HCT116 (cell line): ENCODE measurements at regions not wholly inside any gene's neighbourhood (a gene's known extent, or its start where the extent isn't known, plus 50 kb on each side); places are given as distances from the start of the nearest gene placed in this dataset.

Source experiments
- ATAC-seq: fragments of 200-7000 bp; cut with Tn5 transposase; 2 replicates; pipeline ENCODE4 v1.9.1; 2020; ENCODE audit warnings: mild to moderate bottlenecking, moderate library complexity
- BruUV-seq: library from RNA; stranded (reverse); fragments of 400-500 nt; replicated peaks from 2 replicates; lab custom pipeline; 2021; lab: Mats Ljungman, UMichigan
- CTCF ChIA-PET: fragments of 300-600 bp; sonication (Branson Sonifier 250); formaldehyde crosslinking; loops from one replicate; lab custom pipeline; 2021; ENCODE audit warnings: antibody characterized with exemption; lab: Charles Lee
- POLR2A ChIA-PET: fragments of 300-600, 350-600 bp; sonication (Branson Sonifier 250); formaldehyde crosslinking; loops from one replicate; lab custom pipeline; 2021; ENCODE audit warnings: antibody characterized with exemption; lab: Charles Lee
- RAD21 ChIA-PET, 2 experiments: fragments of 300-600 bp; sonication (Branson Sonifier 250); formaldehyde crosslinking; loops; one replicate each; lab custom pipeline; 2023; ENCODE audit warnings: low total read pairs in 2 of 2; ENCODE audit not compliant: uncharacterized antibody in 2 of 2, unreplicated experiment in 2 of 2, low non-redundant PET in 1 of 2; lab: Charles Lee
- DNase-seq: peaks from one replicate; pipeline ENCODE4 v3.0.0-alpha.2; 2010; ENCODE audit warnings: low read depth, low spot score
- H2AFZ ChIP-seq: fragments of 200-600 bp; shearing (Covaris generic), sonication (generic); 2 replicates; pipeline ENCODE4 v1.6.1; 2017; ENCODE audit warnings: low read depth, mixed run types, mixed read lengths, antibody characterized with exemption, low read length; ENCODE audit not compliant: poor library complexity, severe bottlenecking
- H3K27ac ChIP-seq: 2 replicates; pipeline ENCODE4 v1.5.1; 2012; ENCODE audit warnings: low read depth, low read length
- H3K27me3 ChIP-seq: fragments of 200-600 bp; sonication (generic); 2 replicates; pipeline ENCODE4 v1.6.1; 2016; ENCODE audit warnings: mixed run types, low read length, mixed read lengths; ENCODE audit not compliant: insufficient read depth
- H3K36me3 ChIP-seq, 2 experiments: fragments of 200-500 bp in 1 of 2; fragments of 200-600 bp in 1 of 2; sonication (Bioruptor generic) in 1 of 2; sonication (generic) in 1 of 2; 2 replicates each; pipeline versions ENCODE4 v1.5.1 to v1.6.1; 2014 to 2016; ENCODE audit warnings: low read length in 2 of 2, inconsistent platforms in 1 of 2, mixed read lengths in 1 of 2, mixed run types in 1 of 2; ENCODE audit not compliant: insufficient read depth in 2 of 2, control insufficient read depth in 1 of 2
- H3K4me1 ChIP-seq, 2 experiments: fragments of 200-600 bp in 1 of 2; sonication (generic) in 1 of 2; 2 replicates each; pipeline versions ENCODE4 v1.5.1 to v1.6.1; 2012 to 2017; ENCODE audit warnings: low read length in 2 of 2, inconsistent platforms in 1 of 2, mild to moderate bottlenecking in 1 of 2, mixed read lengths in 1 of 2, mixed run types in 1 of 2, moderate library complexity in 1 of 2; ENCODE audit not compliant: insufficient read depth in 2 of 2, control insufficient read depth in 1 of 2
- H3K4me2 ChIP-seq: fragments of 200-600 bp; sonication (generic); 2 replicates; pipeline ENCODE4 v1.6.1; 2017; ENCODE audit warnings: mixed run types, low read length, mixed read lengths
- H3K4me3 ChIP-seq, 2 experiments: fragments of 200-600 bp in 1 of 2; sonication (generic) in 1 of 2; replicated peaks in 1 of 2; 2 replicates each; pipeline ENCODE4 v1.5.1; 2011 to 2016; ENCODE audit warnings: low read length in 2 of 2, control low read depth in 1 of 2, low read depth in 1 of 2, mild to moderate bottlenecking in 1 of 2, mixed read lengths in 1 of 2, mixed run types in 1 of 2
- H3K79me2 ChIP-seq: fragments of 200-600 bp; sonication (generic); 2 replicates; pipeline ENCODE4 v1.6.1; 2017; ENCODE audit warnings: mild to moderate bottlenecking, mixed run types, low read length, moderate library complexity, mixed read lengths; ENCODE audit not compliant: insufficient read depth
- H3K9ac ChIP-seq: fragments of 200-600 bp; sonication (generic); 2 replicates; pipeline ENCODE4 v1.6.1; 2016; ENCODE audit warnings: low read length, mixed read lengths
- H3K9me2 ChIP-seq: fragments of 200-600 bp; sonication (generic), shearing (Covaris generic); 2 replicates; pipeline ENCODE4 v1.6.1; 2017; ENCODE audit warnings: mixed run types, mild to moderate bottlenecking, moderate library complexity; ENCODE audit not compliant: insufficient read depth
- H3K9me3 ChIP-seq, 2 experiments: fragments of 200-500 bp in 1 of 2; fragments of 200-600 bp in 1 of 2; sonication (Bioruptor generic) in 1 of 2; sonication (generic) in 1 of 2; 2 replicates each; pipeline ENCODE4 v1.6.1; 2014 to 2017; ENCODE audit warnings: low read length in 2 of 2, mixed read lengths in 2 of 2, inconsistent platforms in 1 of 2, low read depth in 1 of 2, mild to moderate bottlenecking in 1 of 2, mixed run types in 1 of 2, moderate library complexity in 1 of 2; ENCODE audit not compliant: control insufficient read depth in 1 of 2, insufficient read depth in 1 of 2
- H4K20me1 ChIP-seq: fragments of 200-600 bp; sonication (generic), shearing (Covaris generic); 2 replicates; pipeline ENCODE4 v1.6.1; 2017; ENCODE audit warnings: mixed run types, mild to moderate bottlenecking, moderate library complexity; ENCODE audit not compliant: insufficient read depth
- ATF3 ChIP-seq: IDR thresholded peaks from 2 replicates; pipeline ENCODE4 v1.6.1; 2012
- CBX3 ChIP-seq: IDR thresholded peaks from 2 replicates; pipeline ENCODE4 v1.6.1; 2012; ENCODE audit warnings: low read depth
- CEBPB ChIP-seq: IDR thresholded peaks from 2 replicates; pipeline ENCODE4 v1.6.1; 2012; ENCODE audit warnings: low read depth
- EGR1 ChIP-seq: IDR thresholded peaks from 2 replicates; pipeline ENCODE4 v1.6.1; 2012; ENCODE audit warnings: low read depth
- ELF1 ChIP-seq: IDR thresholded peaks from 2 replicates; pipeline ENCODE4 v1.6.1; 2012; ENCODE audit warnings: low read depth, borderline replicate concordance
- EZH2 ChIP-seq: fragments of 200-600 bp; sonication (generic); IDR thresholded peaks from 2 replicates; pipeline ENCODE4 v1.6.1; 2017; ENCODE audit warnings: antibody characterized with exemption, mixed run types
- EZH2phosphoT487 ChIP-seq: fragments of 200-600 bp; IDR thresholded peaks from 2 replicates; pipeline ENCODE4 v1.6.1; 2018; ENCODE audit warnings: antibody characterized with exemption, borderline replicate concordance
- FOSL1 ChIP-seq: IDR thresholded peaks from 2 replicates; pipeline ENCODE4 v1.6.1; 2012; ENCODE audit warnings: low read depth
- POLR2A ChIP-seq: IDR thresholded peaks from 2 replicates; pipeline ENCODE4 v1.7.0; 2011; ENCODE audit warnings: borderline replicate concordance; ENCODE audit not compliant: insufficient read depth, insufficient read length; ENCODE audit errors: extremely low read depth
- RAD21 ChIP-seq: IDR thresholded peaks from 2 replicates; pipeline ENCODE4 v1.6.1; 2012; ENCODE audit warnings: low read depth, mild to moderate bottlenecking
- REST ChIP-seq: IDR thresholded peaks from 2 replicates; pipeline ENCODE4 v1.6.1; 2012; ENCODE audit warnings: low read depth
- SIN3A ChIP-seq: IDR thresholded peaks from 2 replicates; pipeline ENCODE4 v1.6.1; 2012; ENCODE audit warnings: low read depth
- SP1 ChIP-seq: IDR thresholded peaks from 2 replicates; pipeline ENCODE4 v1.6.1; 2012; ENCODE audit warnings: low read depth
- ZBTB33 ChIP-seq: IDR thresholded peaks from 2 replicates; pipeline ENCODE4 v1.6.1; 2011; ENCODE audit warnings: mild to moderate bottlenecking, low read length, moderate library complexity; ENCODE audit not compliant: insufficient replicate concordance; ENCODE audit errors: extremely low read depth
- ZFX ChIP-seq: fragments of 450-650 bp; IDR thresholded peaks from 2 replicates; pipeline ENCODE4 v1.6.1; 2017
- ZNF274 ChIP-seq: fragments of 200-500 bp; sonication (Bioruptor generic); IDR thresholded peaks from 2 replicates; pipeline ENCODE4 v1.6.1; 2014; ENCODE audit warnings: mild to moderate bottlenecking, low read depth, low read length, inconsistent platforms
- intact Hi-C: fragments of 100-400 bp; cut with micrococcal nuclease; formaldehyde crosslinking; loops from 2 replicates; pipeline ENCODE4 v1.10.0; 2022

- H3K4me2 ChIP-seq = no peak overlapping the region
- no peak for TF ChIP-seq RAD21
- no peak for TF ChIP-seq POLR2A
- no peak for TF ChIP-seq EZH2
- TF ChIP-seq ZNF274 = no peak
- no peak for TF ChIP-seq CEBPB
- no peak for TF ChIP-seq ATF3
- TF ChIP-seq ZFX = no peak
- ChIA-PET RAD21 (no interaction called here), CTCF (no interaction called here), POLR2A (no interaction called here)
- H2AFZ ChIP-seq = no peak overlapping the region
- no peaks in the 10 kb centered on the region for H3K79me2 ChIP-seq
- no peak for DNase-seq
- H3K27ac ChIP-seq = no peak overlapping the region
- peaks cover 5% of the 10 kb centered on the region; the same call in 1 of the 2 replicates for H3K27me3 ChIP-seq
- H3K9me3 ChIP-seq = no peaks in the 10 kb centered on the region
- no peak for ATAC-seq
- H3K36me3 ChIP-seq = no peaks in the 10 kb centered on the region
- H3K4me3 ChIP-seq = no peak overlapping the region
- peaks cover 6 to 17% of the 10 kb centered on the region in 2 experiments; a peak in 3 of 4 replicates for H3K4me1 ChIP-seq
- H4K20me1 ChIP-seq = no peaks in the 10 kb centered on the region
- BruUV-seq = no TSS peak
- no peak overlapping the region for H3K9ac ChIP-seq
- intact Hi-C loops = no loop called here
- H3K9me2 ChIP-seq = no peaks in the 10 kb centered on the region
These were observed 259.9 kb upstream of the JADE1 start for GRCh38 chr4:128549636-128550035.

- Histone ChIP-seq H3K9me2 (no peaks in the 10 kb centered on the region), H3K27me3 (peaks cover 5% of the 10 kb centered on the region; the same call in 1 of the 2 replicates), H3K4me3 (no peak overlapping the region), H2AFZ (no peak overlapping the region), H3K27ac (no peak overlapping the region), H3K36me3 (no peaks in the 10 kb centered on the region), H3K4me2 (no peak overlapping the region), H3K9ac (no peak overlapping the region), H3K9me3 (no peaks in the 10 kb centered on the region), H3K4me1 (peaks cover 0 to 9% of the 10 kb centered on the region in 2 experiments; a peak in 2 of 4 replicates), H4K20me1 (no peaks in the 10 kb centered on the region), H3K79me2 (no peaks in the 10 kb centered on the region)
- intact Hi-C loops = no loop called here
- POLR2A ChIA-PET = no interaction called here
- no peak for ATAC-seq
- no TSS peak for BruUV-seq
- DNase-seq = no peak
- CTCF ChIA-PET = no interaction called here
- RAD21 ChIA-PET = no interaction called here
- TF ChIP-seq SIN3A (no peak), EZH2phosphoT487 (no peak), CBX3 (no peak), ELF1 (no peak), REST (no peak), ZFX (no peak), CEBPB (no peak), FOSL1 (no peak), SP1 (no peak), POLR2A (no peak), EZH2 (no peak), RAD21 (no peak), ZNF274 (no peak), EGR1 (no peak), ZBTB33 (no peak)
These were observed 260.8 kb upstream of the PGRMC2 start for GRCh38 chr4:128548381-128548780.
